HEK293 (cell line): ENCODE measurements at regions not wholly inside any gene's neighbourhood (a gene's known extent, or its start where the extent isn't known, plus 50 kb on each side); places are given as distances from the start of the nearest gene placed in this dataset.

Experiments used
- CTCF ChIA-PET: fragments of 350-600 bp; formaldehyde crosslinking; extraction: SDS; loops from one replicate; lab custom pipeline; 2021; ENCODE audit warnings: antibody characterized with exemption; lab: Yijun Ruan, JAX
- POLR2A ChIA-PET: fragments of 300-600 bp; formaldehyde crosslinking; extraction: SDS; loops from one replicate; lab custom pipeline; 2020; ENCODE audit warnings: antibody characterized with exemption, inconsistent platforms; lab: Yijun Ruan, JAX
- H3K27ac ChIP-seq: fragments of 200-500 bp; sonication (Bioruptor generic); 2 replicates; pipeline ENCODE4 v1.5.1; 2014; ENCODE audit warnings: low read depth, low read length, control low read depth, inconsistent platforms; ENCODE audit errors: extremely low read depth
- H3K36me3 ChIP-seq, 2 experiments: fragments of 200-500 bp in 1 of 2; sonication (Bioruptor generic) in 1 of 2; 1 replicate in 1 of 2; 2 replicates in 1 of 2; pipeline ENCODE4 v1.5.1; 2014 to 2017; ENCODE audit warnings: inconsistent platforms in 2 of 2, low read length in 2 of 2; ENCODE audit not compliant: control insufficient read depth in 2 of 2, insufficient read depth in 1 of 2
- H3K4me1 ChIP-seq: fragments of 200-500 bp; sonication (Bioruptor generic); 2 replicates; pipeline ENCODE4 v1.5.1; 2014; ENCODE audit warnings: mild to moderate bottlenecking, low read length, inconsistent platforms; ENCODE audit not compliant: control insufficient read depth, insufficient read depth
- H3K4me3 ChIP-seq: 2 replicates; pipeline ENCODE4 v1.5.1; 2011; ENCODE audit warnings: low read depth, mild to moderate bottlenecking, control low read depth, low read length, moderate library complexity
- H3K9me3 ChIP-seq: fragments of 200-500 bp; sonication (Bioruptor generic); 2 replicates; pipeline ENCODE4 v1.5.1; 2014; ENCODE audit warnings: low read depth, low read length, inconsistent platforms; ENCODE audit not compliant: control insufficient read depth, insufficient read depth
- KLF10 ChIP-seq: fragments of 450-650 bp; IDR thresholded peaks from 2 replicates; pipeline ENCODE4 v1.5.1; 2018; ENCODE audit warnings: missing biosample characterization, mild to moderate bottlenecking, missing genetic modification characterization
- MEIS1 ChIP-seq: sonication (generic); formaldehyde crosslinking; IDR thresholded peaks from 2 replicates; pipeline ENCODE4 v1.8.1; 2022; ENCODE audit warnings: missing genetic modification reagents, mild to moderate bottlenecking, borderline replicate concordance
- TCF7L2 ChIP-seq: IDR thresholded peaks from 2 replicates; pipeline ENCODE4 v1.6.1; 2011; ENCODE audit warnings: low read depth, mild to moderate bottlenecking, inconsistent platforms, low read length, moderate library complexity, borderline replicate concordance
- TRIM28 ChIP-seq: IDR thresholded peaks from 2 replicates; pipeline ENCODE4 v1.6.1; 2011; ENCODE audit warnings: low read length, control low read depth, borderline replicate concordance
- YY1 ChIP-seq: fragments of 450-650 bp; formaldehyde crosslinking; IDR thresholded peaks from 2 replicates; pipeline ENCODE4 v1.5.1; 2018; ENCODE audit warnings: missing biosample characterization, missing genetic modification characterization
- ZBTB48 ChIP-seq: fragments of 450-650 bp; formaldehyde crosslinking; IDR thresholded peaks from 2 replicates; pipeline ENCODE4 v1.5.1; 2016; ENCODE audit warnings: missing biosample characterization, missing genetic modification characterization
- ZEB2 ChIP-seq: fragments of 450-650 bp; formaldehyde crosslinking; IDR thresholded peaks from 2 replicates; pipeline ENCODE4 v1.5.1; 2016; ENCODE audit warnings: missing biosample characterization, missing genetic modification characterization
- ZFP37 ChIP-seq: fragments of 450-650 bp; formaldehyde crosslinking; IDR thresholded peaks from 2 replicates; pipeline ENCODE4 v1.5.1; 2016; ENCODE audit warnings: missing biosample characterization, missing genetic modification characterization
- ZNF133 ChIP-seq: fragments of 450-650 bp; formaldehyde crosslinking; IDR thresholded peaks from 2 replicates; pipeline ENCODE4 v1.5.1; 2016; ENCODE audit warnings: missing biosample characterization, missing genetic modification characterization
- ZNF214 ChIP-seq: fragments of 450-650 bp; formaldehyde crosslinking; IDR thresholded peaks from 2 replicates; pipeline ENCODE4 v1.5.1; 2017; ENCODE audit warnings: missing biosample characterization, mild to moderate bottlenecking, missing genetic modification characterization, borderline replicate concordance
- ZNF350 ChIP-seq: fragments of 450-650 bp; formaldehyde crosslinking; IDR thresholded peaks from 2 replicates; pipeline ENCODE4 v1.5.0; 2017; ENCODE audit warnings: missing biosample characterization, mild to moderate bottlenecking, missing genetic modification characterization
- ZNF514 ChIP-seq: fragments of 450-650 bp; formaldehyde crosslinking; IDR thresholded peaks from 2 replicates; pipeline ENCODE4 v1.5.1; 2016; ENCODE audit warnings: missing biosample characterization, missing genetic modification characterization
- ZNF549 ChIP-seq: fragments of 450-650 bp; IDR thresholded peaks from 2 replicates; pipeline ENCODE4 v1.5.1; 2018; ENCODE audit warnings: missing biosample characterization, missing genetic modification characterization, mild to moderate bottlenecking, inconsistent platforms, moderate library complexity
- ZNF555 ChIP-seq: fragments of 450-650 bp; formaldehyde crosslinking; conservative IDR thresholded peaks from 2 replicates; pipeline ENCODE4 v1.5.1; 2017; ENCODE audit warnings: missing biosample characterization, mild to moderate bottlenecking, missing genetic modification characterization, inconsistent platforms
- ZNF558 ChIP-seq: fragments of 450-650 bp; formaldehyde crosslinking; IDR thresholded peaks from 2 replicates; pipeline ENCODE4 v1.5.1; 2016; ENCODE audit warnings: missing biosample characterization, missing genetic modification characterization
- ZNF585B ChIP-seq: fragments of 450-650 bp; formaldehyde crosslinking; IDR thresholded peaks from 2 replicates; pipeline ENCODE4 v1.5.1; 2016; ENCODE audit warnings: missing biosample characterization, missing genetic modification characterization
- ZNF596 ChIP-seq: fragments of 450-650 bp; IDR thresholded peaks from 2 replicates; pipeline ENCODE4 v1.5.0; 2018; ENCODE audit warnings: missing biosample characterization, mild to moderate bottlenecking, missing genetic modification characterization, moderate library complexity
- ZNF660 ChIP-seq: fragments of 450-650 bp; IDR thresholded peaks from 2 replicates; pipeline ENCODE4 v1.5.1; 2018; ENCODE audit warnings: missing biosample characterization, mild to moderate bottlenecking, missing genetic modification characterization
- ZNF670 ChIP-seq: fragments of 450-650 bp; formaldehyde crosslinking; IDR thresholded peaks from 2 replicates; pipeline ENCODE4 v1.5.1; 2016; ENCODE audit warnings: missing biosample characterization, missing genetic modification characterization, low read depth
- ZNF677 ChIP-seq: fragments of 450-650 bp; IDR thresholded peaks from 2 replicates; pipeline ENCODE4 v1.5.0; 2018; ENCODE audit warnings: missing biosample characterization, mild to moderate bottlenecking, missing genetic modification characterization, moderate library complexity
- ZSCAN23 ChIP-seq: fragments of 450-650 bp; formaldehyde crosslinking; IDR thresholded peaks from 2 replicates; pipeline ENCODE4 v1.5.1; 2016; ENCODE audit warnings: missing biosample characterization, missing genetic modification characterization
- ZXDB ChIP-seq: fragments of 450-650 bp; formaldehyde crosslinking; IDR thresholded peaks from 2 replicates; pipeline ENCODE4 v1.5.1; 2016; ENCODE audit warnings: missing biosample characterization, missing genetic modification characterization
- TF ChIP-seq, protein P1 (sequence below): fragments of 450-650 bp; formaldehyde crosslinking; optimal IDR thresholded peaks from 2 replicates; pipeline ENCODE3; 2016; ENCODE audit warnings: missing biosample characterization, mild to moderate bottlenecking, missing genetic modification characterization
- TF ChIP-seq, protein P2 (sequence below): fragments of 450-650 bp; formaldehyde crosslinking; IDR thresholded peaks from 2 replicates; pipeline ENCODE4 v1.5.1; 2016; ENCODE audit warnings: missing biosample characterization, missing genetic modification characterization
- TF ChIP-seq, protein P3 (sequence below): fragments of 450-650 bp; formaldehyde crosslinking; IDR thresholded peaks from 2 replicates; pipeline ENCODE4 v1.5.1; 2016; ENCODE audit warnings: missing biosample characterization, missing genetic modification characterization
- TF ChIP-seq, protein P4 (sequence below): fragments of 450-650 bp; formaldehyde crosslinking; IDR thresholded peaks from 2 replicates; pipeline ENCODE4 v1.5.1; 2016; ENCODE audit warnings: missing biosample characterization, missing genetic modification characterization, borderline replicate concordance

DNA sequence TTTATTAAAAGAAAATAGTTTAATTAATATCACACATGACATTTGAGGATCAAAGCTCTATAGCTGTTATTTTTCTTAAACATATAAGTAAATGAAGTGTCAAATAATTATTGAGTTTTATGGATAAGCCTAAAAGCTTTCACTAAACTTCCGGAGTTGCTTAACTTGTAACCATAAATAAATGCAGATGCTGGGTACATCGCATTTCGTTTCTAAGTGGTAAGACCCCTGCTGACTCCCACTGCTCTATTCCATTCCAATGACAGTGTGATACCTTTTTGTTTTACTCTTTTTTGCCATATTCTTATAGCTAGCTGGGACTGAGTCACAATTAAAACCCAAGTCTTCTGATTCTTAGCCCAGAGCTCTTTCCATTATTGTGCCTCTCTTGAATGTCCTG, 411.1 kb downstream of the SOX2 start:
- H3K36me3 ChIP-seq = no peaks in the 10 kb centered on the region
- H3K4me1 ChIP-seq = no peaks in the 10 kb centered on the region
- no peak overlapping the region for H3K4me3 ChIP-seq
- H3K9me3 ChIP-seq = no peaks in the 10 kb centered on the region
- ChIA-PET POLR2A (no interaction called here), CTCF (interaction anchor here (0.6 kb wide), 1 partner anchor 715 kb away, joined by 3 read pairs; no protein-coding TSS in a partner anchor)
- no peak for TF ChIP-seq ZNF133
- TF ChIP-seq ZXDB (tag by site-specific recombination) = no peak
- TF ChIP-seq ZNF558 (tag by site-specific recombination) = no peak
- no peak for TF ChIP-seq KLF10
- TF ChIP-seq, protein P1, sequence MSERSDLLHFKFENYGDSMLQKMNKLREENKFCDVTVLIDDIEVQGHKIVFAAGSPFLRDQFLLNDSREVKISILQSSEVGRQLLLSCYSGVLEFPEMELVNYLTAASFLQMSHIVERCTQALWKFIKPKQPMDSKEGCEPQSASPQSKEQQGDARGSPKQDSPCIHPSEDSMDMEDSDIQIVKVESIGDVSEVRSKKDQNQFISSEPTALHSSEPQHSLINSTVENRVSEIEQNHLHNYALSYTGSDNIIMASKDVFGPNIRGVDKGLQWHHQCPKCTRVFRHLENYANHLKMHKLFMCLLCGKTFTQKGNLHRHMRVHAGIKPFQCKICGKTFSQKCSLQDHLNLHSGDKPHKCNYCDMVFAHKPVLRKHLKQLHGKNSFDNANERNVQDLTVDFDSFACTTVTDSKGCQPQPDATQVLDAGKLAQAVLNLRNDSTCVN = no peak
- TF ChIP-seq ZNF514 (tag by site-specific recombination) = no peak
- TF ChIP-seq ZBTB48 (tag by site-specific recombination) = no peak
- no peak overlapping the region for H3K27ac ChIP-seq

DNA sequence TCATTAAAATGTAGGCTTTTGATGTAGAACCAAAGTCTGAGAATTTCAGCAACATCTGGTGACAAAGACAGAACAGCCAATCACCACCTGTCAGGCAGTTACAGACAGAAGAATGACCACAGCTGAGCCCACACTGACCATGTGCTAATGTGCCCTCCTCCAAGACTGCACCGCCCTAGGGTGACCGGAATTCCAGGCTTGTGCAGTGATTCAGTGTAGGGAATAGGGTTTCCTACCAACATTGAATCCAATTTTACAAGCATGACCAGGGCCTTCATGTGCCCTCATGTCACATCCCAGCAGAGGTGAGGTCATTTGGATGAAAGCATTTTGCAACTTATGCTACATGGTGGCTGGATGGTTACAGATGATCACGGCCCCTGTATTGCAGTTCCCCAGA, 412.5 kb downstream of the SOX2 start:
- ChIA-PET CTCF (interaction anchor here (0.6 kb wide), 1 partner anchor 99 kb away, joined by 3 read pairs; no protein-coding TSS in a partner anchor), POLR2A (no interaction called here)
- Histone ChIP-seq H3K4me3 (no peak overlapping the region), H3K4me1 (no peaks in the 10 kb centered on the region), H3K27ac (no peak overlapping the region), H3K36me3 (no peaks in the 10 kb centered on the region), H3K9me3 (no peaks in the 10 kb centered on the region)
- no peak for TF ChIP-seq ZNF596 (tag by site-specific recombination)
- TF ChIP-seq ZNF549 = no peak
- no peak for TF ChIP-seq ZNF677
- no peak for TF ChIP-seq ZNF555 (tag by site-specific recombination)
- TF ChIP-seq TCF7L2 = no peak
- TF ChIP-seq ZNF214 (tag by site-specific recombination) = no peak
- TF ChIP-seq, protein P2, sequence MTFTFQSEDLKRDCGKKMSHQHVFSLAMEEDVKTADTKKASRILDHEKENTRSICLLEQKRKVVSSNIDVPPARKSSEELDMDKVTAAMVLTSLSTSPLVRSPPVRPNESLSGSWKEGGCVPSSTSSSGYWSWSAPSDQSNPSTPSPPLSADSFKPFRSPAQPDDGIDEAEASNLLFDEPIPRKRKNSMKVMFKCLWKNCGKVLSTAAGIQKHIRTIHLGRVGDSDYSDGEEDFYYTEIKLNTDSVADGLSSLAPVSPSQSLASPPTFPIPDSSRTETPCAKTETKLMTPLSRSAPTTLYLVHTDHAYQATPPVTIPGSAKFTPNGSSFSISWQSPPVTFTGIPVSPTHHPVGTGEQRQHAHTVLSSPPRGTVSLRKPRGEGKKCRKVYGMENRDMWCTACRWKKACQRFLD (tag by site-specific recombination) = no peak
- no peak for TF ChIP-seq ZNF660 (tag by site-specific recombination)
- TF ChIP-seq, protein P3, sequence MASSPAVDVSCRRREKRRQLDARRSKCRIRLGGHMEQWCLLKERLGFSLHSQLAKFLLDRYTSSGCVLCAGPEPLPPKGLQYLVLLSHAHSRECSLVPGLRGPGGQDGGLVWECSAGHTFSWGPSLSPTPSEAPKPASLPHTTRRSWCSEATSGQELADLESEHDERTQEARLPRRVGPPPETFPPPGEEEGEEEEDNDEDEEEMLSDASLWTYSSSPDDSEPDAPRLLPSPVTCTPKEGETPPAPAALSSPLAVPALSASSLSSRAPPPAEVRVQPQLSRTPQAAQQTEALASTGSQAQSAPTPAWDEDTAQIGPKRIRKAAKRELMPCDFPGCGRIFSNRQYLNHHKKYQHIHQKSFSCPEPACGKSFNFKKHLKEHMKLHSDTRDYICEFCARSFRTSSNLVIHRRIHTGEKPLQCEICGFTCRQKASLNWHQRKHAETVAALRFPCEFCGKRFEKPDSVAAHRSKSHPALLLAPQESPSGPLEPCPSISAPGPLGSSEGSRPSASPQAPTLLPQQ = no peak
- TF ChIP-seq ZNF670 (tag by site-specific recombination) = no peak
- TF ChIP-seq MEIS1 = no peak

DNA sequence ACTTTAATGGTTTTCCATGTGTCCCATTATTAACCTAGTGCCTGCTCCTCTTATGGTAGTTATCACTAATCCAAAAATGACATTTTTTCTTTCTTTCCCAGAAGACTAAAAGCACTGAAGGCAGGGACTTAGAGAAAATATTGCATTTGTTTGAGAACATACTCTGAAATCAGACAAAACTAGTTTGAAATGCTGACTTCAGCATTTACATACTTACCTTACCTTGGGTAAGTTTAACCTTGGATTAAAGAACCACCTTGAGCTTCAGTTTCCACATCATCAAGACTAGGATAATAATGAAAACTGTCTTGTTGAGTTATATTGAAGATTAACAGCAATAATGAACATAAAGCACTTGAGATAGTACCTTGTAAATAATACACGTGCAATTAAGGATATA, 413.0 kb downstream of the SOX2 start:
- ChIA-PET CTCF (interaction anchor here (0.6 kb wide), 1 partner anchor 99 kb away, joined by 3 read pairs; no protein-coding TSS in a partner anchor), POLR2A (no interaction called here)
- H3K4me1 ChIP-seq = no peaks in the 10 kb centered on the region
- H3K4me3 ChIP-seq = no peak overlapping the region
- H3K9me3 ChIP-seq = no peaks in the 10 kb centered on the region
- H3K27ac ChIP-seq = no peak overlapping the region
- H3K36me3 ChIP-seq = no peaks in the 10 kb centered on the region
- TF ChIP-seq YY1 (tag by site-specific recombination) (no peak), TRIM28 (no peak), ZNF585B (tag by site-specific recombination) (no peak), ZFP37 (no peak), ZNF350 (tag by site-specific recombination) (no peak), ZEB2 (tag by site-specific recombination) (no peak), ZSCAN23 (no peak)
- TF ChIP-seq, protein P4, sequence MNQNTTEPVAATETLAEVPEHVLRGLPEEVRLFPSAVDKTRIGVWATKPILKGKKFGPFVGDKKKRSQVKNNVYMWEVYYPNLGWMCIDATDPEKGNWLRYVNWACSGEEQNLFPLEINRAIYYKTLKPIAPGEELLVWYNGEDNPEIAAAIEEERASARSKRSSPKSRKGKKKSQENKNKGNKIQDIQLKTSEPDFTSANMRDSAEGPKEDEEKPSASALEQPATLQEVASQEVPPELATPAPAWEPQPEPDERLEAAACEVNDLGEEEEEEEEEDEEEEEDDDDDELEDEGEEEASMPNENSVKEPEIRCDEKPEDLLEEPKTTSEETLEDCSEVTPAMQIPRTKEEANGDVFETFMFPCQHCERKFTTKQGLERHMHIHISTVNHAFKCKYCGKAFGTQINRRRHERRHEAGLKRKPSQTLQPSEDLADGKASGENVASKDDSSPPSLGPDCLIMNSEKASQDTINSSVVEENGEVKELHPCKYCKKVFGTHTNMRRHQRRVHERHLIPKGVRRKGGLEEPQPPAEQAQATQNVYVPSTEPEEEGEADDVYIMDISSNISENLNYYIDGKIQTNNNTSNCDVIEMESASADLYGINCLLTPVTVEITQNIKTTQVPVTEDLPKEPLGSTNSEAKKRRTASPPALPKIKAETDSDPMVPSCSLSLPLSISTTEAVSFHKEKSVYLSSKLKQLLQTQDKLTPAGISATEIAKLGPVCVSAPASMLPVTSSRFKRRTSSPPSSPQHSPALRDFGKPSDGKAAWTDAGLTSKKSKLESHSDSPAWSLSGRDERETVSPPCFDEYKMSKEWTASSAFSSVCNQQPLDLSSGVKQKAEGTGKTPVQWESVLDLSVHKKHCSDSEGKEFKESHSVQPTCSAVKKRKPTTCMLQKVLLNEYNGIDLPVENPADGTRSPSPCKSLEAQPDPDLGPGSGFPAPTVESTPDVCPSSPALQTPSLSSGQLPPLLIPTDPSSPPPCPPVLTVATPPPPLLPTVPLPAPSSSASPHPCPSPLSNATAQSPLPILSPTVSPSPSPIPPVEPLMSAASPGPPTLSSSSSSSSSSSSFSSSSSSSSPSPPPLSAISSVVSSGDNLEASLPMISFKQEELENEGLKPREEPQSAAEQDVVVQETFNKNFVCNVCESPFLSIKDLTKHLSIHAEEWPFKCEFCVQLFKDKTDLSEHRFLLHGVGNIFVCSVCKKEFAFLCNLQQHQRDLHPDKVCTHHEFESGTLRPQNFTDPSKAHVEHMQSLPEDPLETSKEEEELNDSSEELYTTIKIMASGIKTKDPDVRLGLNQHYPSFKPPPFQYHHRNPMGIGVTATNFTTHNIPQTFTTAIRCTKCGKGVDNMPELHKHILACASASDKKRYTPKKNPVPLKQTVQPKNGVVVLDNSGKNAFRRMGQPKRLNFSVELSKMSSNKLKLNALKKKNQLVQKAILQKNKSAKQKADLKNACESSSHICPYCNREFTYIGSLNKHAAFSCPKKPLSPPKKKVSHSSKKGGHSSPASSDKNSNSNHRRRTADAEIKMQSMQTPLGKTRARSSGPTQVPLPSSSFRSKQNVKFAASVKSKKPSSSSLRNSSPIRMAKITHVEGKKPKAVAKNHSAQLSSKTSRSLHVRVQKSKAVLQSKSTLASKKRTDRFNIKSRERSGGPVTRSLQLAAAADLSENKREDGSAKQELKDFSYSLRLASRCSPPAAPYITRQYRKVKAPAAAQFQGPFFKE (tag by site-specific recombination) = no peak
